Endothelial cell of umbilical vein (primary cell): ENCODE measurements at regions not wholly inside any gene's neighbourhood (a gene's known extent, or its start where the extent isn't known, plus 50 kb on each side); places are given as distances from the start of the nearest gene placed in this dataset.

Experiments used
- CTCF ChIP-seq, 2 donors: IDR thresholded peaks; 1 replicate in 1 of 2; 2 replicates in 1 of 2; pipeline ENCODE4 v1.5.1; 2011; ENCODE audit warnings: low read length in 2 of 2, mild to moderate bottlenecking in 2 of 2, moderate library complexity in 2 of 2, control low read depth in 1 of 2, inconsistent platforms in 1 of 2, low read depth in 1 of 2; ENCODE audit not compliant: insufficient read depth in 1 of 2; ENCODE audit errors: extremely low read depth in 1 of 2
- EZH2 ChIP-seq: IDR thresholded peaks from 2 replicates; pipeline ENCODE4 v1.6.1; 2012; ENCODE audit warnings: borderline replicate concordance, low read depth, mild to moderate bottlenecking, moderate library complexity, low read length, inconsistent platforms; ENCODE audit not compliant: severe bottlenecking
- FOS ChIP-seq: IDR thresholded peaks from 2 replicates; pipeline ENCODE4 v1.6.1; 2011; ENCODE audit warnings: mild to moderate bottlenecking, low read length, moderate library complexity, borderline replicate concordance; ENCODE audit not compliant: insufficient read depth
- GATA2 ChIP-seq: IDR thresholded peaks from 2 replicates; pipeline ENCODE4 v1.7.0; 2011; ENCODE audit warnings: low read depth, mild to moderate bottlenecking, moderate library complexity, mixed read lengths, low read length; ENCODE audit not compliant: insufficient read length, insufficient read depth
- MAX ChIP-seq: IDR thresholded peaks from 2 replicates; pipeline ENCODE4 v1.6.1; 2011; ENCODE audit not compliant: insufficient read depth, insufficient read length
- POLR2A ChIP-seq: IDR thresholded peaks from 2 replicates; pipeline ENCODE4 v1.6.1; 2012; ENCODE audit warnings: low read depth, mild to moderate bottlenecking, control low read depth, low read length
- POLR2AphosphoS5 ChIP-seq: IDR thresholded peaks from 2 replicates; pipeline ENCODE4 v1.6.1; 2012; ENCODE audit warnings: low read depth, mild to moderate bottlenecking, control low read depth, low read length, moderate library complexity; ENCODE audit not compliant: insufficient read depth

GRCh38 chr2:37454851-37455762 lies 110.7 kb downstream of the QPCT start:
- TF ChIP-seq CTCF (IDR thresholded peaks at IDR 0.05; ENCODE audit: extremely low read depth in 1 of 2, insufficient read depth in 1 of 2, low read depth in 1 of 2, low read length in 2 of 2) = no peak
- peak; percentile 53 for TF ChIP-seq POLR2AphosphoS5
- peak; percentile 9 for TF ChIP-seq GATA2
- TF ChIP-seq FOS = peak; percentile 70
- no peak for TF ChIP-seq MAX
- TF ChIP-seq POLR2A = peak; percentile 9
- TF ChIP-seq EZH2 = no peak
